Trophoblast cell (in vitro differentiated cells and primary cell): ENCODE measurements at regions not wholly inside any gene's neighbourhood (a gene's known extent, or its start where the extent isn't known, plus 50 kb on each side); places are given as distances from the start of the nearest gene placed in this dataset.

ENCODE experiments used
- DNase-seq, 2 donors: peaks; one replicate each; pipeline ENCODE4 v3.0.0-alpha.2; 2016
- H2AFZ ChIP-seq: 2 replicates; pipeline ENCODE4 v1.6.1; 2013; ENCODE audit warnings: low read length, moderate library complexity, mild to moderate bottlenecking; ENCODE audit not compliant: insufficient read depth, poor library complexity
- H2AK5ac ChIP-seq: 2 replicates; pipeline ENCODE4 v1.6.1; 2013; ENCODE audit warnings: mild to moderate bottlenecking, low read length
- H2BK120ac ChIP-seq: 2 replicates; pipeline ENCODE4 v1.6.1; 2013; ENCODE audit warnings: low read length, mild to moderate bottlenecking, moderate library complexity; ENCODE audit not compliant: insufficient read depth, poor library complexity
- H2BK12ac ChIP-seq: 2 replicates; pipeline ENCODE4 v1.6.1; 2013; ENCODE audit warnings: mild to moderate bottlenecking, low read length, moderate library complexity
- H2BK5ac ChIP-seq: 2 replicates; pipeline ENCODE4 v1.6.1; 2013; ENCODE audit warnings: low read length, low read depth, moderate library complexity, mild to moderate bottlenecking; ENCODE audit not compliant: poor library complexity
- H3K14ac ChIP-seq: 2 replicates; pipeline ENCODE4 v1.6.1; 2013; ENCODE audit warnings: mild to moderate bottlenecking, low read length
- H3K18ac ChIP-seq: 2 replicates; pipeline ENCODE4 v1.6.1; 2013; ENCODE audit warnings: mild to moderate bottlenecking, low read length
- H3K23ac ChIP-seq: 2 replicates; pipeline ENCODE4 v1.6.1; 2013; ENCODE audit warnings: low read length
- H3K27ac ChIP-seq: 2 replicates; pipeline ENCODE4 v1.5.1; 2013; ENCODE audit warnings: low read depth, mild to moderate bottlenecking, inconsistent platforms, low read length, moderate library complexity
- H3K27me3 ChIP-seq: 2 replicates; pipeline ENCODE4 v1.6.1; 2013; ENCODE audit warnings: inconsistent platforms, mild to moderate bottlenecking, low read length, moderate library complexity; ENCODE audit not compliant: insufficient read depth
- H3K36me3 ChIP-seq, 2 experiments: 1 replicate in 1 of 2; 2 replicates in 1 of 2; pipeline ENCODE4 v1.6.1; 2013; ENCODE audit warnings: low read length in 2 of 2, mild to moderate bottlenecking in 2 of 2, moderate library complexity in 1 of 2; ENCODE audit not compliant: insufficient read depth in 2 of 2, control insufficient read depth in 1 of 2
- H3K4ac ChIP-seq: 2 replicates; pipeline ENCODE4 v1.6.1; 2013; ENCODE audit warnings: low read depth, mild to moderate bottlenecking, low read length, moderate library complexity
- H3K4me1 ChIP-seq, 2 experiments: 1 replicate in 1 of 2; 2 replicates in 1 of 2; pipeline ENCODE4 v1.6.1; 2013; ENCODE audit warnings: low read length in 2 of 2, mild to moderate bottlenecking in 2 of 2, moderate library complexity in 1 of 2; ENCODE audit not compliant: insufficient read depth in 2 of 2, control insufficient read depth in 1 of 2
- H3K4me2 ChIP-seq: 2 replicates; pipeline ENCODE4 v1.6.1; 2013; ENCODE audit warnings: inconsistent platforms, mild to moderate bottlenecking, low read length, moderate library complexity
- H3K4me3 ChIP-seq: 2 replicates; pipeline ENCODE4 v1.5.1; 2013; ENCODE audit warnings: mild to moderate bottlenecking, low read depth, low read length, inconsistent platforms
- H3K79me1 ChIP-seq: one replicate; pipeline ENCODE4 v1.6.1; 2013; ENCODE audit warnings: low read length
- H3K79me2 ChIP-seq: 2 replicates; pipeline ENCODE4 v1.6.1; 2013; ENCODE audit warnings: low read length, mild to moderate bottlenecking; ENCODE audit not compliant: control insufficient read depth, insufficient read depth, poor library complexity
- H3K9ac ChIP-seq: 2 replicates; pipeline ENCODE4 v1.6.1; 2013; ENCODE audit warnings: mild to moderate bottlenecking, low read length
- H3K9me3 ChIP-seq: 2 replicates; pipeline ENCODE4 v1.6.1; 2013; ENCODE audit warnings: low read depth, mild to moderate bottlenecking, control low read depth, inconsistent platforms, low read length; ENCODE audit not compliant: insufficient read depth
- H4K12ac ChIP-seq: 2 replicates; pipeline ENCODE4 v1.6.1; 2013; ENCODE audit warnings: low read depth, mild to moderate bottlenecking, low read length, moderate library complexity
- H4K8ac ChIP-seq: 2 replicates; pipeline ENCODE4 v1.6.1; 2013; ENCODE audit warnings: low read depth, mild to moderate bottlenecking, low read length, moderate library complexity
- H4K91ac ChIP-seq: one replicate; pipeline ENCODE4 v1.6.1; 2013; ENCODE audit warnings: low read depth, mild to moderate bottlenecking, low read length, moderate library complexity
- WGBS: extraction: QIAGEN DNeasy Blood & Tissue Kit; methylation state at CpG from one replicate; pipeline ENCODE4 v1.1.7; 2013; ENCODE audit warnings: missing lambda C conversion rate; ENCODE audit not compliant: insufficient read length, insufficient coverage; ENCODE audit errors: extremely low coverage; 5-methylcytosine and 5-hydroxymethylcytosine counted together

- Histone ChIP-seq H2BK12ac (no peak overlapping the region), H3K9ac (no peak overlapping the region), H3K18ac (no peak overlapping the region), H3K79me2 (no peaks in the 10 kb centered on the region), H3K14ac (no peak overlapping the region), H3K4me1 (peaks cover 0 to 2% of the 10 kb centered on the region in 2 experiments), H2AFZ (no peak overlapping the region), H3K4me2 (no peak overlapping the region), H4K12ac (no peak overlapping the region), H3K9me3 (no peaks in the 10 kb centered on the region), H3K27ac (no peak overlapping the region), H4K8ac (no peak overlapping the region), H3K36me3 (no peaks in the 10 kb centered on the region), H3K27me3 (no peaks in the 10 kb centered on the region), H2BK5ac (no peak overlapping the region), H3K79me1 (peaks cover 2% of the 10 kb centered on the region), H3K4ac (no peak overlapping the region), H2AK5ac (no peak overlapping the region), H4K91ac (no peak overlapping the region), H2BK120ac (no peak overlapping the region), H3K23ac (no peak overlapping the region), H3K4me3 (no peak overlapping the region)
- WGBS, result no CpG with 5 or more reads among the region's 2 CpGs
- DNase-seq, result peak; percentile 82 to 84
Measured at GRCh38 chr2:147792966-147793617, 51.7 kb upstream of the ACVR2A start.

- H2BK12ac ChIP-seq, result no peak overlapping the region
- peaks cover 2% of the 10 kb centered on the region for H3K79me1 ChIP-seq
- H3K9me3 ChIP-seq, result no peaks in the 10 kb centered on the region
- WGBS, result no CpG with 5 or more reads among the region's 2 CpGs
- H3K79me2 ChIP-seq, result no peaks in the 10 kb centered on the region
- H3K18ac ChIP-seq, result no peak overlapping the region
- no peak overlapping the region for H2AK5ac ChIP-seq
- no peak overlapping the region for H3K4ac ChIP-seq
- H3K9ac ChIP-seq, result no peak overlapping the region
- H3K4me1 ChIP-seq, result peaks cover 0 to 2% of the 10 kb centered on the region in 2 experiments
- no peak for DNase-seq
- H3K27me3 ChIP-seq, result no peaks in the 10 kb centered on the region
- no peak overlapping the region for H4K12ac ChIP-seq
- H3K14ac ChIP-seq, result no peak overlapping the region
- no peak overlapping the region for H2BK5ac ChIP-seq
- H3K4me2 ChIP-seq, result no peak overlapping the region
- no peak overlapping the region for H4K8ac ChIP-seq
- H4K91ac ChIP-seq, result no peak overlapping the region
- H3K27ac ChIP-seq, result no peak overlapping the region
- H3K23ac ChIP-seq, result no peak overlapping the region
- H2BK120ac ChIP-seq, result no peak overlapping the region
- H3K36me3 ChIP-seq, result no peaks in the 10 kb centered on the region
- H3K4me3 ChIP-seq, result no peak overlapping the region
- H2AFZ ChIP-seq, result no peak overlapping the region
Measured at GRCh38 chr2:147790580-147790979, 54.2 kb upstream of the ACVR2A start.

GRCh38 chr2:147789720-147790119, 55.1 kb upstream of the ACVR2A start:
- Histone ChIP-seq H3K79me2 (no peaks in the 10 kb centered on the region), H3K27me3 (no peaks in the 10 kb centered on the region), H2BK120ac (no peak overlapping the region), H4K12ac (no peak overlapping the region), H2AK5ac (no peak overlapping the region), H2BK5ac (no peak overlapping the region), H3K4me2 (no peak overlapping the region), H3K4me3 (no peak overlapping the region), H4K91ac (no peak overlapping the region), H3K9me3 (no peaks in the 10 kb centered on the region), H2BK12ac (no peak overlapping the region), H3K23ac (no peak overlapping the region), H3K36me3 (no peaks in the 10 kb centered on the region), H3K14ac (no peak overlapping the region), H2AFZ (no peak overlapping the region), H4K8ac (no peak overlapping the region), H3K27ac (no peak overlapping the region), H3K9ac (no peak overlapping the region), H3K4me1 (peaks cover 0 to 2% of the 10 kb centered on the region in 2 experiments), H3K4ac (no peak overlapping the region), H3K79me1 (peaks cover 2% of the 10 kb centered on the region), H3K18ac (no peak overlapping the region)
- 100% methylated on average over 2 of the region's 3 CpGs for WGBS
- no peak for DNase-seq

- no CpG with 5 or more reads among the region's 2 CpGs for WGBS
- no peaks in the 10 kb centered on the region for H3K36me3 ChIP-seq
- H3K14ac ChIP-seq, result no peak overlapping the region
- H2BK120ac ChIP-seq, result no peak overlapping the region
- H4K91ac ChIP-seq, result no peak overlapping the region
- H3K23ac ChIP-seq, result no peak overlapping the region
- H4K12ac ChIP-seq, result no peak overlapping the region
- no peak overlapping the region for H2BK12ac ChIP-seq
- peaks cover 0 to 2% of the 10 kb centered on the region in 2 experiments for H3K4me1 ChIP-seq
- H3K9me3 ChIP-seq, result no peaks in the 10 kb centered on the region
- no peak overlapping the region for H2AK5ac ChIP-seq
- no peak overlapping the region for H2AFZ ChIP-seq
- no peak for DNase-seq
- H2BK5ac ChIP-seq, result no peak overlapping the region
- no peak overlapping the region for H3K4me2 ChIP-seq
- no peak overlapping the region for H3K27ac ChIP-seq
- H3K9ac ChIP-seq, result no peak overlapping the region
- H3K27me3 ChIP-seq, result no peaks in the 10 kb centered on the region
- H3K4me3 ChIP-seq, result no peak overlapping the region
- H3K18ac ChIP-seq, result no peak overlapping the region
- H4K8ac ChIP-seq, result no peak overlapping the region
- H3K79me2 ChIP-seq, result no peaks in the 10 kb centered on the region
- peaks cover 2% of the 10 kb centered on the region for H3K79me1 ChIP-seq
- no peak overlapping the region for H3K4ac ChIP-seq
Measured at GRCh38 chr2:147789287-147789686, 55.5 kb upstream of the ACVR2A start.
